DOHH2 (cell line): ENCODE measurements at regions not wholly inside any gene's neighbourhood (a gene's known extent, or its start where the extent isn't known, plus 50 kb on each side); places are given as distances from the start of the nearest gene placed in this dataset.

ENCODE experiments used
- H3F3A ChIP-seq: fragments of 200-600 bp; sonication (generic), shearing (Covaris generic); 2 replicates; pipeline ENCODE4 v1.6.0; 2016; ENCODE audit warnings: antibody characterized with exemption, mild to moderate bottlenecking; ENCODE audit not compliant: control insufficient read depth, insufficient read depth
- H3K27ac ChIP-seq: fragments of 200-600 bp; sonication (generic); 2 replicates; pipeline ENCODE4 v1.5.1; 2014; ENCODE audit warnings: low read depth, mild to moderate bottlenecking, low read length, moderate library complexity
- H3K27me3 ChIP-seq: fragments of 200-600 bp; sonication (generic); 2 replicates; pipeline ENCODE4 v1.6.1; 2014; ENCODE audit warnings: mild to moderate bottlenecking, low read length, mixed read lengths; ENCODE audit not compliant: control insufficient read depth
- H3K36me3 ChIP-seq: fragments of 200-600 bp; sonication (generic); 2 replicates; pipeline ENCODE4 v1.6.1; 2014; ENCODE audit warnings: mild to moderate bottlenecking, low read length, moderate library complexity, mixed read lengths; ENCODE audit not compliant: control insufficient read depth
- H3K4me1 ChIP-seq: fragments of 200-600 bp; sonication (generic); 2 replicates; pipeline ENCODE4 v1.6.1; 2014; ENCODE audit warnings: mild to moderate bottlenecking, low read length, mixed read lengths; ENCODE audit not compliant: control insufficient read depth
- H3K4me2 ChIP-seq: fragments of 200-600 bp; sonication (generic); 2 replicates; pipeline ENCODE4 v1.6.0; 2014; ENCODE audit warnings: mild to moderate bottlenecking, low read length, moderate library complexity
- H3K4me3 ChIP-seq: fragments of 200-600 bp; sonication (generic); 2 replicates; pipeline ENCODE4 v1.5.1; 2014; ENCODE audit warnings: mild to moderate bottlenecking, low read length, mixed read lengths
- H3K79me2 ChIP-seq: fragments of 200-600 bp; sonication (generic); 2 replicates; pipeline ENCODE4 v1.6.1; 2014; ENCODE audit warnings: mild to moderate bottlenecking, low read length, mixed read lengths; ENCODE audit not compliant: control insufficient read depth
- H3K9me2 ChIP-seq: fragments of 200-600 bp; sonication (generic); replicated peaks from 2 replicates; pipeline ENCODE4 v1.6.1; 2014; ENCODE audit warnings: mild to moderate bottlenecking, low read length, mixed read lengths; ENCODE audit not compliant: control insufficient read depth
- H3K9me3 ChIP-seq: fragments of 200-600 bp; sonication (generic); 2 replicates; pipeline ENCODE4 v1.6.1; 2014; ENCODE audit warnings: antibody characterized with exemption, low read length, mixed read lengths; ENCODE audit not compliant: control insufficient read depth, insufficient read depth
- H4K20me1 ChIP-seq: fragments of 200-600 bp; sonication (generic); 2 replicates; pipeline ENCODE4 v1.6.0; 2014; ENCODE audit warnings: low read depth, mild to moderate bottlenecking, antibody characterized with exemption, low read length, moderate library complexity; ENCODE audit not compliant: control insufficient read depth, insufficient read depth
- CTCF ChIP-seq: fragments of 200-600 bp; sonication (generic); IDR thresholded peaks from one replicate; pipeline ENCODE4 v1.5.1; 2014; ENCODE audit warnings: antibody characterized with exemption, mild to moderate bottlenecking, low read depth, low read length; ENCODE audit not compliant: poor library complexity, severe bottlenecking
- EZH2phosphoT487 ChIP-seq: fragments of 200-600 bp; sonication (generic); IDR thresholded peaks from 2 replicates; pipeline ENCODE4 v1.6.1; 2017; ENCODE audit warnings: borderline replicate concordance, mild to moderate bottlenecking, antibody characterized with exemption, low read length, moderate library complexity, mixed read lengths

GRCh38 chr2:71888751-71889445 lies 258.8 kb downstream of the CYP26B1 start:
- Histone ChIP-seq H3K79me2 (no peaks in the 10 kb centered on the region), H3K4me3 (no peak overlapping the region), H3K4me1 (no peaks in the 10 kb centered on the region), H3K9me2 (no peaks in the 10 kb centered on the region), H3K27ac (no peak overlapping the region), H3K4me2 (no peak overlapping the region), H3F3A (no peaks in the 10 kb centered on the region), H3K9me3 (no peaks in the 10 kb centered on the region), H4K20me1 (no peaks in the 10 kb centered on the region), H3K27me3 (no peaks in the 10 kb centered on the region), H3K36me3 (no peaks in the 10 kb centered on the region)
- TF ChIP-seq EZH2phosphoT487: no peak
- TF ChIP-seq CTCF: no peak

- Histone ChIP-seq H3F3A (no peaks in the 10 kb centered on the region), H3K4me1 (no peaks in the 10 kb centered on the region), H3K4me3 (no peak overlapping the region), H3K79me2 (no peaks in the 10 kb centered on the region), H3K27me3 (no peaks in the 10 kb centered on the region), H4K20me1 (no peaks in the 10 kb centered on the region), H3K4me2 (no peak overlapping the region), H3K36me3 (no peaks in the 10 kb centered on the region), H3K27ac (no peak overlapping the region), H3K9me3 (no peaks in the 10 kb centered on the region), H3K9me2 (no peaks in the 10 kb centered on the region)
- TF ChIP-seq EZH2phosphoT487: no peak
- TF ChIP-seq CTCF: no peak
Measured at GRCh38 chr2:71887196-71887595, 260.5 kb downstream of the CYP26B1 start.

- Histone ChIP-seq H3K79me2 (no peaks in the 10 kb centered on the region), H3K27me3 (no peaks in the 10 kb centered on the region), H4K20me1 (no peaks in the 10 kb centered on the region), H3K4me1 (no peaks in the 10 kb centered on the region), H3K36me3 (no peaks in the 10 kb centered on the region), H3K9me3 (no peaks in the 10 kb centered on the region), H3K9me2 (no peaks in the 10 kb centered on the region), H3F3A (no peaks in the 10 kb centered on the region), H3K4me2 (no peak overlapping the region), H3K4me3 (no peak overlapping the region), H3K27ac (no peak overlapping the region)
- TF ChIP-seq CTCF (no peak), EZH2phosphoT487 (no peak)
Measured at GRCh38 chr2:71886241-71886640, 261.4 kb downstream of the CYP26B1 start.
